Endothelial cell of umbilical vein (primary cell): ENCODE measurements at regions not wholly inside any gene's neighbourhood (a gene's known extent, or its start where the extent isn't known, plus 50 kb on each side); places are given as distances from the start of the nearest gene placed in this dataset.

Experiments used
- CTCF ChIP-seq, 2 donors: IDR thresholded peaks; 1 replicate in 1 of 2; 2 replicates in 1 of 2; pipeline ENCODE4 v1.5.1; 2011; ENCODE audit warnings: low read length in 2 of 2, mild to moderate bottlenecking in 2 of 2, moderate library complexity in 2 of 2, control low read depth in 1 of 2, inconsistent platforms in 1 of 2, low read depth in 1 of 2; ENCODE audit not compliant: insufficient read depth in 1 of 2; ENCODE audit errors: extremely low read depth in 1 of 2
- EZH2 ChIP-seq: IDR thresholded peaks from 2 replicates; pipeline ENCODE4 v1.6.1; 2012; ENCODE audit warnings: borderline replicate concordance, low read depth, mild to moderate bottlenecking, moderate library complexity, low read length, inconsistent platforms; ENCODE audit not compliant: severe bottlenecking
- FOS ChIP-seq: IDR thresholded peaks from 2 replicates; pipeline ENCODE4 v1.6.1; 2011; ENCODE audit warnings: mild to moderate bottlenecking, low read length, moderate library complexity, borderline replicate concordance; ENCODE audit not compliant: insufficient read depth
- JUN ChIP-seq: IDR thresholded peaks from 2 replicates; pipeline ENCODE4 v1.6.1; 2011; ENCODE audit warnings: borderline replicate concordance, low read depth; ENCODE audit not compliant: insufficient read length, insufficient read depth
- MAX ChIP-seq: IDR thresholded peaks from 2 replicates; pipeline ENCODE4 v1.6.1; 2011; ENCODE audit not compliant: insufficient read depth, insufficient read length
- MYC ChIP-seq: IDR thresholded peaks from one replicate; pipeline ENCODE4 v1.6.1; 2011; ENCODE audit warnings: mild to moderate bottlenecking, low read depth, low read length
- POLR2A ChIP-seq: IDR thresholded peaks from 2 replicates; pipeline ENCODE4 v1.6.1; 2012; ENCODE audit warnings: low read depth, mild to moderate bottlenecking, control low read depth, low read length
- POLR2AphosphoS5 ChIP-seq: IDR thresholded peaks from 2 replicates; pipeline ENCODE4 v1.6.1; 2012; ENCODE audit warnings: low read depth, mild to moderate bottlenecking, control low read depth, low read length, moderate library complexity; ENCODE audit not compliant: insufficient read depth

- TF ChIP-seq POLR2AphosphoS5: no peak
- no peak for TF ChIP-seq CTCF (IDR thresholded peaks at IDR 0.05; ENCODE audit: extremely low read depth in 1 of 2, insufficient read depth in 1 of 2, low read depth in 1 of 2, low read length in 2 of 2)
- no peak for TF ChIP-seq JUN
- no peak for TF ChIP-seq MYC
- TF ChIP-seq EZH2: no peak
- TF ChIP-seq MAX: no peak
- TF ChIP-seq POLR2A: no peak
- no peak for TF ChIP-seq FOS
Observed at GRCh38 chr10:69715156-69715898, 85.3 kb downstream of the FAM241B start.
